ENCODE measurements at regions not wholly inside any gene's neighbourhood (a gene's known extent, or its start where the extent isn't known, plus 50 kb on each side); places are given as distances from the start of the nearest gene placed in this dataset.

DNA sequence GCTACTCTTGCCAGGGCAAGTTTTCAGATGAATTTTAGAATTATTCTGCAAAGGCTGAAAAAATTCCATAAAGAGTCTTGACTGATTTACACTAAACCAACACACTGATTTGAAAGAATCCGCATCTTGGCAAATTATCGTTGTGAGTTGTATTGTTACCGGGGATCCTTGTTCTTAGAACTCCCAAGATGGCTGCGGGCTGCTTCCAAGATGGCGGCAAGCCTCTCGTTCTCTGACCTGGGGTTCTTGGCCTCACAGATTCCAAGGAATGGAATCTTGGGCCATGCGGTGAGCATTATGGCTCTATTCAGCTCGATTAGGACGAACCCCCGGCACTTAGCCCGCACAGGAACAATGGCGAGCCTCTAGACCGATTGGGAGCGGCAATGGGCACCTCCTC is 132.5 kb downstream of the ZNF664 start:
- H2BK12ac ChIP-seq (ENCODE audit: low read depth, low read length), result no peak overlapping the region; the same call in 1 of the 2 replicates
- no peak overlapping the region for H2BK20ac ChIP-seq (ENCODE audit: low read length)
- no peak overlapping the region for H3K14ac ChIP-seq (ENCODE audit: insufficient read length)
- H3K9ac ChIP-seq (replicated peaks in 1 of 4; ENCODE audit: extremely low read depth in 1 of 4, low read depth in 3 of 4, low read length in 3 of 4), result no peak overlapping the region
- no peaks in the 10 kb centered on the region for H3K79me1 ChIP-seq (ENCODE audit: low read depth, low read length)
- no peak overlapping the region for H3K27ac ChIP-seq (ENCODE audit: low read depth, low read length)
- H3K4ac ChIP-seq (replicated peaks; ENCODE audit: insufficient read length, low read depth, low read length), result no peak overlapping the region
- no peak for FAIRE-seq
- H4K91ac ChIP-seq (replicated peaks; ENCODE audit: insufficient read length, low read length), result no peak overlapping the region
- no peak overlapping the region for H2BK15ac ChIP-seq (ENCODE audit: low read length)
- ChIA-PET CTCF (ENCODE audit: partially characterized antibody) (no interaction called here), POLR2A (ENCODE audit: partially characterized antibody) (interaction anchor here (1.2 to 1.3 kb wide), 2 partner anchors 26 to 42 kb away, joined by 3 to 4 read pairs; no protein-coding TSS in a partner anchor)
- no peaks in the 10 kb centered on the region for H3K27me3 ChIP-seq (replicated peaks in 1 of 4; ENCODE audit: control insufficient read depth in 3 of 4, extremely low read depth in 1 of 4, insufficient read depth in 3 of 4, low read length in 3 of 4)
- H3K79me2 ChIP-seq (ENCODE audit: control insufficient read depth in 1 of 2, insufficient read depth in 2 of 2, low read length in 2 of 2), result no peaks in the 10 kb centered on the region
- no peak for TF ChIP-seq TBP (IDR thresholded peaks at IDR 0.05; ENCODE audit: low read depth, low read length)
- no peak for TF ChIP-seq ZNF274 (IDR thresholded peaks at IDR 0.05; ENCODE audit: borderline replicate concordance, extremely low read depth, low read length)
- 0 out of 2 replicates have a peak, but pooled peaks have one; percentile 59 for TF ChIP-seq YY1 (IDR thresholded peaks at IDR 0.05; ENCODE audit: low read depth, low read length)
- 0 out of 2 replicates have a peak overlapping the region, but pooled peaks have one; percentile 25 for H2AFZ ChIP-seq (ENCODE audit: low read length)
- H3K36me3 ChIP-seq (ENCODE audit: control insufficient read depth in 2 of 4, insufficient read depth in 4 of 4, low read length in 3 of 4), result no peaks in the 10 kb centered on the region
- DNase-seq (ENCODE audit: low read depth in 1 of 2, low spot score in 2 of 2), result no peak
- no peak overlapping the region for H2AK5ac ChIP-seq (ENCODE audit: low read depth, low read length)
- no peaks in the 10 kb centered on the region for H4K20me1 ChIP-seq (replicated peaks in 1 of 2; ENCODE audit: control insufficient read depth in 1 of 2, insufficient read depth in 2 of 2, low read length in 2 of 2)
- H3K18ac ChIP-seq (ENCODE audit: extremely low read depth, low read length), result no peak overlapping the region
- no peak overlapping the region for H3K4me3 ChIP-seq (ENCODE audit: extremely low read depth in 1 of 4, insufficient read depth in 2 of 4, low read depth in 3 of 4, low read length in 4 of 4)
- WGBS, 2 experiments (ENCODE audit: extremely low coverage in 1 of 2, insufficient coverage in 1 of 2, insufficient read length in 1 of 2, insufficient replicate concordance in 2 of 2, low coverage in 1 of 2, low lambda C conversion rate in 2 of 2, missing lambda C conversion rate in 1 of 2), result 87% methylated on average over 14 of the region's 14 CpGs; no CpG with 5 or more reads in 1 of the 2 experiments
- no peak overlapping the region for H2BK5ac ChIP-seq (ENCODE audit: low read depth, low read length)
- H4K5ac ChIP-seq (ENCODE audit: insufficient read length, low read depth, low read length), result no peak overlapping the region
- peak overlapping the region; percentile 22; the same call in 1 of the 2 replicates for H4K8ac ChIP-seq (ENCODE audit: extremely low read depth, insufficient read depth, low read length)
- H3K56ac ChIP-seq (replicated peaks; ENCODE audit: insufficient read length, low read depth, low read length), result no peak overlapping the region
- H3K9me3 ChIP-seq (ENCODE audit: insufficient read depth in 2 of 2, low read depth in 1 of 2, low read length in 1 of 2), result peaks cover 5 to 10% of the 10 kb centered on the region in 2 experiments; a peak in 3 of 4 replicates
- no peaks in the 10 kb centered on the region for H3K23me2 ChIP-seq (ENCODE audit: low read depth, low read length)
- no peak overlapping the region for H3K4me2 ChIP-seq (ENCODE audit: insufficient read depth in 1 of 2, low read depth in 2 of 2, low read length in 2 of 2)
- H3K4me1 ChIP-seq (replicated peaks in 1 of 4; ENCODE audit: control insufficient read depth in 3 of 4, insufficient read depth in 4 of 4, low read length in 3 of 4), result peaks cover 0 to 3% (median under 1%) of the 10 kb centered on the region in 4 experiments; a peak in 2 of 7 replicates
- no peak overlapping the region for H3K23ac ChIP-seq (ENCODE audit: insufficient read length)
- H2BK120ac ChIP-seq (replicated peaks; ENCODE audit: low read depth, low read length), result no peak overlapping the region
